LoVo (cell line): ENCODE measurements at regions not wholly inside any gene's neighbourhood (a gene's known extent, or its start where the extent isn't known, plus 50 kb on each side); places are given as distances from the start of the nearest gene placed in this dataset.
"Not testable (repeated sequence)": the region's sequence is repeated elsewhere in the genome, so short reads cannot be mapped to it uniquely, and the experiment has no call there.

Source experiments
- DNase-seq: peaks from one replicate; pipeline ENCODE4 v3.0.0-alpha.2; 2016; ENCODE audit warnings: low spot score

GRCh38 chr13:81146576-81146975 is 805.6 kb upstream of the SPRY2 start:
- not testable (repeated sequence) for DNase-seq

GRCh38 chr13:81142306-81142999 is 801.5 kb upstream of the SPRY2 start:
- no peak for DNase-seq

GRCh38 chr13:81140675-81141074 is 799.7 kb upstream of the SPRY2 start:
- DNase-seq = no peak

- DNase-seq = no peak
These were observed 799.1 kb upstream of the SPRY2 start for GRCh38 chr13:81139987-81140386.

- no peak for DNase-seq
These were observed 797.5 kb upstream of the SPRY2 start for GRCh38 chr13:81138353-81138980.

- no peak for DNase-seq
These were observed 792.1 kb upstream of the SPRY2 start for GRCh38 chr13:81133066-81133465.

GRCh38 chr13:81117416-81117815 is 776.5 kb upstream of the SPRY2 start:
- no peak for DNase-seq

- DNase-seq = no peak
These were observed 775.7 kb upstream of the SPRY2 start for GRCh38 chr13:81116461-81117282.

GRCh38 chr13:81109026-81109425 is 768.1 kb upstream of the SPRY2 start:
- no peak for DNase-seq

- no peak for DNase-seq
These were observed 765.4 kb upstream of the SPRY2 start for GRCh38 chr13:81106348-81106747.

GRCh38 chr13:81104035-81104715 is 763.2 kb upstream of the SPRY2 start:
- no peak for DNase-seq

GRCh38 chr13:81102066-81102465 is 761.1 kb upstream of the SPRY2 start:
- DNase-seq = not testable (repeated sequence)

GRCh38 chr13:81089371-81090157 is 748.6 kb upstream of the SPRY2 start:
- no peak for DNase-seq

GRCh38 chr13:81080911-81081454 is 740.1 kb upstream of the SPRY2 start:
- DNase-seq = no peak

GRCh38 chr13:81078048-81078447 is 737.1 kb upstream of the SPRY2 start:
- no peak for DNase-seq

- not testable (repeated sequence) for DNase-seq
These were observed 728.9 kb upstream of the SPRY2 start for GRCh38 chr13:81069822-81070221.

GRCh38 chr13:81058916-81059290 is 718.0 kb upstream of the SPRY2 start:
- DNase-seq = no peak

GRCh38 chr13:81058211-81058915 is 717.4 kb upstream of the SPRY2 start:
- DNase-seq = no peak

- no peak for DNase-seq
These were observed 710.9 kb upstream of the SPRY2 start for GRCh38 chr13:81051873-81052272.

GRCh38 chr13:81048026-81048461 is 707.1 kb upstream of the SPRY2 start:
- DNase-seq = no peak

GRCh38 chr13:81041761-81042160 is 700.8 kb upstream of the SPRY2 start:
- no peak for DNase-seq
